GM21423 (cell line): ENCODE measurements at regions not wholly inside any gene's neighbourhood (a gene's known extent, or its start where the extent isn't known, plus 50 kb on each side); places are given as distances from the start of the nearest gene placed in this dataset.
"Not testable (repeated sequence)": the region's sequence is repeated elsewhere in the genome, so short reads cannot be mapped to it uniquely, and the experiment has no call there.

Experiments
- ATAC-seq: cut with Tn5 transposase; IDR thresholded peaks from one replicate; pipeline ENCODE4 v1.9.1; 2021; ENCODE audit warnings: mild to moderate bottlenecking, moderate library complexity; ENCODE audit not compliant: unreplicated experiment

DNA sequence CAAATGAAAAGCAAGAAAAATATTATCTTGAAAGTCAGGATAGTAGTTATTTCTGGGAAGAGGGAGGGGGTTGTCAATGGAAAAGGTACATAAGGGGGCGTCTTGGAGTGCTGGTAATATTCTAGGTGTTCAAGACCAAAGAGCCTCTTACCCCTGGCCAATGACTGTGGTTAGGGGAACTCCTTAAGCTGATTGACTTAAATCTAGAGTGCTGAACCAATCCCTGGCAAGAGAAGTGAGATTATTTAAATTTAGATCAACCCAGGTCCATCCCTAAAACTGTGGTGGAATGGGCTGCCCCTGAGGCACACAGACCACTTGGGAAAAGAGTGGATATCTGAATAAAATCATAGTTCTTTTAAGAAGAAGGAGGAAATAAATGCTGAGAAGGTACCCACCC lies 174.1 kb downstream of the COPRS start:
- no peak for ATAC-seq

DNA sequence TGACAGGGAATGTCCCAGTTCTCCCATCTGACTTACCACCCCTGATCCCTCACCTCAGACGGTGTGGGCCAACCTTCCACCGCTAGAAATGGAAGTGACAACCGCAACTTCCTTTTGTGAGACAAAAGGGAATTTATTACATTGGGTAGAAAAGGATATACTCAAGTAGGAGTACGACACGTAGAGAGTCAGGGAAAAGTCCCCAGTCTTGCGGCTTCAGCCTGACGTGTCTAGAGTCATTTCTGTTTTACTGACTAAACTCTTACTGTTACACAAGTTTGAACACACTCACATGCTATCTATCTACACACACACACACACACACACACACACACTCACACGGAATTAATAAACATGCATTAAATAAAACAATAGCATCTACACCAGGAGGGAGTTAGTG lies 178.9 kb downstream of the COPRS start:
- no peak for ATAC-seq

- ATAC-seq = no peak
These were observed 179.4 kb downstream of the COPRS start for GRCh38 chr17:31679667-31680066.

- ATAC-seq = no peak
These were observed 180.6 kb downstream of the COPRS start for GRCh38 chr17:31678431-31678830.

DNA sequence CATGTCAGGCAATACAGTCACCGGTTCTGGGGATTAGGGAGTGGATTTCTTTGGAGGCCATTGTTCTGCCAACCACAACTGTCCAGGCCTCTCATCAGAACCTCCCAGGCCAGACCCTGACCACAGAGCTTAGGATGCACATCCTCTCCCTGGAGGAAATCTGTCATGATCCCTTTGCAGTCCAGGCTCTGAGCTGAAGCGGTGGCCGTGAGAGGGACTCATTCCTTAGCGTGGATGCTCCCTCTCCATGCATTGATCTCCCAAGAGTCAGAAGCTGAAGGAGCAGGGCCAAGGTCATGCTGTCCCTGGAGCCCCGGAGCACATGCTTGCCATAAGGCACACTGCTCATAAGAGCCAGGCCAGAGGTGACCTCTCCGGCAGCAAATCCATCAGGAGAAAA lies 181.4 kb downstream of the COPRS start:
- ATAC-seq = no peak

- no peak for ATAC-seq
These were observed 182.0 kb downstream of the COPRS start for GRCh38 chr17:31677036-31677435.

- ATAC-seq = not testable (repeated sequence)
These were observed 183.7 kb downstream of the COPRS start for GRCh38 chr17:31675392-31675791.

- ATAC-seq = no peak
These were observed 184.2 kb downstream of the COPRS start for GRCh38 chr17:31674717-31675349.

- ATAC-seq = no peak
These were observed 184.7 kb downstream of the COPRS start for GRCh38 chr17:31674305-31674704.

- ATAC-seq = no peak
These were observed 186.0 kb downstream of the COPRS start for GRCh38 chr17:31673076-31673475.

- no peak for ATAC-seq
These were observed 186.8 kb downstream of the COPRS start for GRCh38 chr17:31672161-31672819.

GRCh38 chr17:31663576-31663975 lies 195.5 kb downstream of the COPRS start:
- no peak for ATAC-seq

DNA sequence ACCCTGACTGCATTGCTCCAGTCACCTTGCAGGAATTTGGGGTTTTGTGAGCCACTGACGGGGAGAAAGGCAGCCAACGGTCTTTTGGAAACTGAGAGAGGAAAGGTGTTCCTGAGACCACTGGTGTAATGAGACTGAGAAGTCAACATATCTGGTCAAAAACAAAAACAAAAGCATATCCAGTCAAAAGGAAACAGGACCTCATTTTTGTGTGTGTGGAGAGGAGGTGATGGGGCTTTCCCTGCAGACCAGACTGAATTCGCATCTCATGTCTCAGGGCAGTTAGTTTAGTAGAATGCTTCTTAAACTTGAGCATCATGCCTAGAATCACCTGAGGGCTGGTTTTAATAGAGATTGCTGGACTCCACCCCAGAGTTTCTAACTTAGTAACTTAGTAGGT lies 198.4 kb downstream of the COPRS start:
- no peak for ATAC-seq

DNA sequence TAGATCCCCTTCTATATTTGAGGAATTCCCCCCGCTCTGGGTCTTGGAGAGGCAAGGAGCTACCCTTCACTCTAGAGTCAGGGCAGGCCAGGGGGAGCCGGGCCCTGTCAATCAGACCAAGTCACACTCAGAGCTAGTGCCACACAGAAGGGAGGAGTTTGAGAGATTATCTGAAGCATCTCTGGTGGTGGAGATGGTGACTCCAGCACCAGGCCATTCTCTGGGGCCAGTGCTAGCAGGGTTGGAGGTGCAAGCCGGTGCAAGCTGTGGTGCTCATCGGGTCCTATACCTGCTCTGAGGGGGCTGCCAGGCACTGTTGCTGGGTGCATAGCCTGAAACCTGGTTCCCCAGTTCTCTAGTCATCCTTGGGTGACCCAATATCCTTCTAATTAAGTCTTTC lies 201.2 kb downstream of the COPRS start:
- no peak for ATAC-seq

GRCh38 chr17:31654936-31655335 lies 204.1 kb downstream of the COPRS start:
- ATAC-seq = no peak

- ATAC-seq = no peak
These were observed 205.4 kb downstream of the COPRS start for GRCh38 chr17:31653691-31654090.

- ATAC-seq = no peak
These were observed 208.1 kb downstream of the COPRS start for GRCh38 chr17:31650756-31651520.

- ATAC-seq = no peak
These were observed 209.7 kb downstream of the COPRS start for GRCh38 chr17:31649302-31649701.

- no peak for ATAC-seq
These were observed 211.4 kb downstream of the COPRS start for GRCh38 chr17:31647661-31648060.

DNA sequence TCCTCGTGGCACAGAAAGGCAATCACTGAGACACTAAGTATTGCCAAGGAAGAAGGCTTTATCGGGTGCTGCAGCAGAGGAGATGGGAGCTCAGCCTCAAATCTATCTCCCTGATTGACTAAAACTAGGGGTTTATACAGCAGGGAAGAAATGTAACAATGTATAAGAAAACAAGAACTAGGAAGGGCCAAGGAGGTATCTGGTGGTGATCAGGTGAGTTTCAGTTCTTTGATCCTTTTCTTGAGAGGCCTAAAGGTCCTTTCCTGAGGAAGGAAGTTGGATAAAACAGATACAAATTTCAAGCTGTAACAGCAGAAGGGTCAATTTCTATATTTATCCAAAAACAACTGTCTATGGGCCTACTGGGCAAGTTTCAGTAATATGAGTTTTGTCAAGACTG lies 212.4 kb downstream of the COPRS start:
- no peak for ATAC-seq

DNA sequence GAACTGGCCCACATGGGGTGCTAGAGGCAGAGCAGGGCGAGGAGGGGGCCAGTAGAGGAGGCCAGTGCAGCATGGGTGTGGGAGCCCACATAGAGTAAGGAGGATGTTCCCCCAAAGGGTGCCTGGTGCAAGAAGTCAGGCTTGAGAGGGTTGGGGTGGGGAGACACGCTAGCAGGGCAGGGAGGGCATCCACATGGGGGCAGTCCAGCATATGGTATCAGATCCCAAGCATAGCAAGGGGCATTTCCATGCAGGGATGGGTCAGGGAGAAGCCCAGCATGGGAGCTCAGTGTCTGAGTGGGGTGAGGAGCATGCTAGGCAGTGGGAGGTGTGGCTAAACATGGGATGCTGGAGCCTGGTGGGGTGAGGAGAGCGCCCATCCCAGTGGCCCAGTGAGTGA lies 213.7 kb downstream of the COPRS start:
- ATAC-seq = no peak

DNA sequence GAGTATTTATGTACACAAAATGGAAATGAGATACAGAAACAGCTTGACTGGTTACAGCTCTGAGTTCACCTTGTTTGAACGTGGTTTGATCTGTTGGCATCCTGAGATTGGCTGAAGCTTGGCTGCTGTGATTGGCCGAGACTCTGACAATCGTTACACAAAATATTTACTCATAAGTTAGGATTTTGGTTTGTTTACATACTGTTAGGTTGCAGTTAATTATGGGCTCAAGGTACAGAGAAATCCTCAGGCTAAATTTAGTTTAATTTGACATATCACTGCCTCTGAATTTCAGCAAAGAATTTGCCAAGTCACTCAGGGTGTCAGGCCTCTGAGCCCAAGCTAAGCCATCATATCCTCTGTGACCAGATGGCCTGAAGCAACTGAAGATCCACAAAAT lies 227.3 kb downstream of the COPRS start:
- ATAC-seq = no peak
